T-helper 9 cell (primary cell): ENCODE measurements at regions not wholly inside any gene's neighbourhood (a gene's known extent, or its start where the extent isn't known, plus 50 kb on each side); places are given as distances from the start of the nearest gene placed in this dataset.
"Not testable (repeated sequence)": the region's sequence is repeated elsewhere in the genome, so short reads cannot be mapped to it uniquely, and the experiment has no call there.

Experiments
- DNase-seq: peaks from one replicate; pipeline ENCODE4 v3.0.0-alpha.2; 2020

GRCh38 chr11:67804435-67805252 is 130.2 kb upstream of the ALDH3B2 start:
- not testable (repeated sequence) for DNase-seq

- DNase-seq: not testable (repeated sequence)
Measured at GRCh38 chr11:67803519-67803918, 129.1 kb upstream of the ALDH3B2 start.

DNA sequence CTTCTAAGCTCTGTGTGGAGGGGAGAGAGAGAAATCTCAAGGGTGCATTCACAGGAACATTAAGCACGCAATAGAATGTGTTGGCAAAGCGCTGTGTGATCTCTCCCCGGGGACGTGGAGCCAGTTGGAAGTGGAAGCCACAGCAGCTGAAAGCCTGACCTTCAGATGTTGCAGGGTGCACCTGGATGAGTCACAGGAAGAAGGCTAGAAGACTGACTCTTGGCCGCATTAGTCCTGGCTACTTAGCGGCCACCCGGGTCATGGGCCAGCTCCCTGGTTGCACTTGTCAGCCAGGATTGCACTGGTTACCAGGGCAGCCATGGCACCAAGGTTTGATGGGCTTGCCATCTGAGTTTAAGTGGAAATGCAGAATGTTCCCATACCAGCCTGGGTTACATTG is 128.6 kb upstream of the ALDH3B2 start:
- not testable (repeated sequence) for DNase-seq

DNA sequence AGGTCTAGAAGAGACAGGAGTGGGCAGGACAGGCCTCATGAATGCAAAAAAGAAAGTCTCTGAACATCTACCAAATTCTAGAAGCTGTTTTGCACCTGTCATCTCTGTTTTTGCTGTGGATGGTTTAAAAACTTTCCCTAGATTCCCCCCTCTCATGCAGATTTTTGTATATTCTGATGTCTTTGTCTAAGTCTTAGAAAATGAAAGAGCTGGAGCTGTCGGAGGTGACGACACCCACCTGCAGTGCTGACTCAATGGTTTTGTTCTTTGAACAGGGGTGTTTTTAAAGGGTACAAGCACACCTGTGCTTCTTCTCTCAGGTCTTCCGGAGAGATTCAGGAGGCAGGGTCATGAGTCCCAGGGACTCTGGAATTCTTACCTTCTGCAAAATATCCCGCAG is 128.2 kb upstream of the ALDH3B2 start:
- not testable (repeated sequence) for DNase-seq

DNA sequence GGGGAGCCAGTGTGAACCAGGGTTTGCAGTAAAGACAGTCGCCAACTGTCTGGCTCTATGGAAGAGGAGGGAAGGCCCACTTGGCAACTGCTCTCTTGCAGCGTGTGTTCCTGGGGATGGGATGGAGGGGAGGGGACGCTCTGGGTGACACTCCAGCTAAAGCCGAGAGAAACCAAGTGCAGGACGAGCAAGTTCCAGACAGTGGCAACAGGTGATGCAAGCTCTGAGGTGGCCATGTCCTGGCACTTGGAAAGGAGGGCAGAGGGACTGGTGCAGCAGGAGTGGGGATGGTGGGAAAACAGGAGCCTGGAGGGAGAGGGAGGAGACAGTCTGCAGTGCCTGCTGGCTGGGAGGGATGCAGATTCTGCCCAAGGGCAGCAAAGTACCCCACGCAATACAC is 127.0 kb upstream of the ALDH3B2 start:
- not testable (repeated sequence) for DNase-seq

GRCh38 chr11:67800591-67800990 is 126.2 kb upstream of the ALDH3B2 start:
- not testable (repeated sequence) for DNase-seq

GRCh38 chr11:67799808-67800207 is 125.4 kb upstream of the ALDH3B2 start:
- DNase-seq: not testable (repeated sequence)

DNA sequence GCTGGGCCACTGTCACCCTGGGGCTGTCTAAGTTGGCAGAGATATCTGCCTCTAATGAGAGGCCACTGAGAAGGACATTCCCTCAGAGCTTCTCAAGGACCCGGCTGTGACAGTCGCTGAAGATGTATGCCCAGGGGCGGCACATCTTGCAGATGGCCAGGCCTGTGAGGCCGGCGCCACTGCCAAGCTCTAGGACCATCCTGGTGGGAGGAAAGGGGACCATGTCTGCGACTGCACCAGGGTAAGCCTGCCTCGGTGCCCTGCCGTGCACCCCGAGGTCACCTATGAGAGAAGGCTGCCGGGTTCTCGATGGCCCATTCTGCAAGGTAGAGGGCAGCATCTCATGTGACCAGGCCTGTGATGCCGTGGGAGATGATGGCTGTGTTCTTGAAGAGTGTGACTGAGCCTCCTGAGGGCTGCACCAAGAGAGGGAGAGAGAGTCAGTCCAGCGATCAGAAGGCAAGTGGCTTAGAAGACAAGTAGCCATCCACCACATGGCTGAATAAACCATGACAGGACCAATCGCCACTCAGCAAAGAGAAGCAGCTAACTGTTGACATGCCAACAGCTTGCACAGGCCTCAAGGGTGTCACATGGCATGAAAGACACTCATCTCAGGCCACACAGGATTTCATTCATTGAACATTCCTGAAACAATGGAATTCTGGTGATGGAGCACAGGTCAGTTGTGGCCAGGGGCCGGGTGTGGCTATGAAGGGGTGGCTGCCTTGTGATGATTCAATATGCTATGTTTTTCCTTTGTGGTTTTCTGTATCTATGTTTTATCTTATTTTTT is 123.5 kb upstream of the ALDH3B2 start:
- DNase-seq: not testable (repeated sequence)

DNA sequence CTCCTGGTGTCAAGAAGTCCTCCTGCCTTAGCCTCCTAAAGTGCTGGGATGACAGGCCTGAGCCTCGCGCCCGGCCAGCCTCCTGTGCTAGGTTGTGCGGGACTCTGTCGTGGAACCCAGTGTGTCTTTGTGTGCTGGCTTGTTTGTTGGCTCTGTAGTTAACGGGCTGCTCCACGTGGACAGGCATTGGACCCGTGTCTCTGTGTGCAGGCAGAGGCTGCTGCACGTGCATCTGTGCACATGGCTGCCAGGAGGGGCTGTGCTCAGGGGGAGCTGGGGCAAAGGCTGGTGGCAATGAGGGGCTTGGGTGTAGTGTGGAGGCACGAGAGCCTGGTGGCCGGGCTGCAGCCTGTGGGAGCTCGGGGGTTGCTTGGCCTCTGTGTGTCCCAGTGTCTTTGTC is 121.3 kb upstream of the ALDH3B2 start:
- DNase-seq: no peak

- not testable (repeated sequence) for DNase-seq
Measured at GRCh38 chr11:67793750-67794149, 119.3 kb upstream of the ALDH3B2 start.

DNA sequence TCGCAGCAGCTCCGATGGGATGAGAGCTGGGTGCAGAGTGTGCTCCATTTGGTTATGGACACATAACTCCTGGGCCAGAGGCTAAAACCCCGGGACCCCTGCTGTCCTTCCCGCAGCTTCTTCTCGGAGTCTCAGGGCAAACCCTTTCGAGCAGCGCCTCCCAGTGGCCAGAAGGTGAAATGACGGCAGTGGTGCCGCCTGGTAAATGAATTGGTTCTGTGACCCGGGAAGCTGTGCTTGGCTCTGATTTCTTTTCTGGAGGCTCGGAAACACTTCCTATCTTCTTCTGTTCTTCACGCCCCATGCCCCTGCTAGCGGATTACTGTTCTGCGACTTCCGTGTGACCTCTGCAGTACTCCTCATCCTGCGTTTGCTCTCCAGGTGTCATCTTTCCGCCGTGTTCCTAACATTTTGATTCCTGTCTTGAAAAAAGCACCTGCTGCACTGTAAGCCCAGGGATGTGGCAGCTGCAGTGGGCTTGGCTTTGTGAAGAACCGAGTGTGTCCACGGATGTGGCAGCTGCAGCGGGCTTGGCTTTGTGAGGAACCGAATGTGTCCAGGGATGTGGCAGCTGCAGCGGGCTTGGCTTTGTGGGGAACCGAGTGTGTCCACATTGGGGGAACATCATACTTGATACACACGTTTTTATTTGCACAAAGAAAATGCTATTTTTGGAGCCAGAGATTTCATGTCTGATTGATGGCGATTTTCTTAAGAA is 118.0 kb upstream of the ALDH3B2 start:
- peak; percentile 16 for DNase-seq

GRCh38 chr11:67791598-67792170 is 117.3 kb upstream of the ALDH3B2 start:
- not testable (repeated sequence) for DNase-seq

- not testable (repeated sequence) for DNase-seq
Measured at GRCh38 chr11:67788341-67788695, 113.9 kb upstream of the ALDH3B2 start.

- not testable (repeated sequence) for DNase-seq
Measured at GRCh38 chr11:67787681-67788340, 113.4 kb upstream of the ALDH3B2 start.

GRCh38 chr11:67781967-67782366 is 107.5 kb upstream of the ALDH3B2 start:
- DNase-seq: not testable (repeated sequence)

- not testable (repeated sequence) for DNase-seq
Measured at GRCh38 chr11:67781506-67781905, 107.1 kb upstream of the ALDH3B2 start.

DNA sequence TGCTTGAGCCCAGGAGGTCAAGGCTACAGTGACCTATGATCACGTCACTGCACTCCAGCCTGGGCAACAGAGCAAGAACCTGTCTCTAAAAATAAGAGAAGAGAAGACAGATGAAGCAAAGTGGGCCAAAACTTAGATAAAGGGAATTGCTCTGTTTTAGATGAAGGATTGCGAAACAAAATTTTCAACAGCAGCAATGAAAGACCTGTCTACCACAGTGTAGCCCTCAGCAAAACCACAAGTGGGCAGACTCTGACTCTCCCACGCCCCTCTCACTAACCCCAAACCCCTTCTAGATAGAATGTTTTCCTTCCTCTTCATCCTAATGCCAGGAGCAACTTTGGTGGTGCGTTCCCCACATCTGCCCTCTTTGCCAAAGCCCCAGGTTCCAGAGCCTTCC is 105.6 kb upstream of the ALDH3B2 start:
- DNase-seq: no peak

DNA sequence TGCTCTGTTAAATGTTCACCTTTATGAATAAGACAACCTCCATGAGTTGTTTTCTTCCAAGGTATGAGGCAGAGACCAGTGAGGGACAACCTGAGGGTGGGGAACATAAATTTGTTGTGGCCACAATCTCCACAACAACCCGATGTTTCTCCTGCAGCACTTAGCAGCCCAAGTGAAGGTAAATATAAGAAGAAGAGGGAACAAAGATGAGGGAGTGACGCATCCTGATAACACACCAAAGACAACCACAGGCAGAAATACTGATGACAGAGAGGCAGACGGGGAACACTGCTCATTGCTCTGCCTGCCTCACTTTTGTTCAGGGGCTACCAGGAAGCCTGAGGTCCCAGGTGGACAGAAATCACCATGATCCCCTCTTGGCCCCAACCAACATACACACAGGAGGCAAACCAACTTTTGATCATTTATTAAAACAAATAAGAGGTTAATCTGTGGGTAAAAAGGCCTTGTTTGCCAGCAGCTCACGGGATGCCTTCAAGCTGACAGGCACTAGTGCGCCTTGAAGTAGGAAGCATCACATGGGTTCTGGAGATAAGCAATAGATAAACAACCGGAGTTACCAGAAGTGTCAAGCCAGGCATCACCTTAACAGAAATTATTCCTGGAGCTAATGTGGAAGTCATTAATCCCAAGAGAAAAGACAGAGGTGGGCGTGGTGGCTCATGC is 104.9 kb upstream of the ALDH3B2 start:
- not testable (repeated sequence) for DNase-seq

DNA sequence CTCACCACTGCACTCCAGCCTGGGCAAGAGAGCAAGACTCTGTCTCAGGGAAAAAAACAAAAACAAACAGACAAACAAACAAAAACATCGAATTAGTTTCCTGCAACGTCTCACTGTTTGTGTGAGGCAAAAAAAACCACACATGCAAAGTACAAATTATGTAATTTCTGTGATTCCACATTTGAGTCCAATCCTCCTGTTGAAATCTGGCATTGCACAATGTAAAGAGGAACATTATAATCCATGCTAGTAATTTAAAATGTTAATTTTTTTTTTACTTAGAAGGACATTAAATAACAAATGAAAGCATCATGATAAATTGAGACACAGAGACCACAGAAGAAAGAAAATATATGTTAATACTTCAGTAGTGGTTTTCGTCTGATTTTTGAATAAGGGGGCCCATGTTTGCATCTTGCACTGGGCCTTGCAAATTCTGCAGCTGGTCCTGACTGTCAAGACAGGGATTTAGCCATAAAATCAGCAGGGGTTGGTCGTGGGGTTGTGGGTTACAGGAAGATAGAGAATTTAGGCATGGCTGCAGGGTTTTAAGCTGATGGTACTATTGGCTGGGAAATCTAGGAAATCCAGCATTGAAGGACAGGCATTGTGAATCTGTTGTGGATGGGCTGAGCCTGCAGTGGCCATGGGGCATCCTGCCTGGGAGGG is 102.6 kb upstream of the ALDH3B2 start:
- DNase-seq: no peak

GRCh38 chr11:67774175-67774574 is 99.8 kb upstream of the ALDH3B2 start:
- not testable (repeated sequence) for DNase-seq
